ENCODE measurements at regions not wholly inside any gene's neighbourhood (a gene's known extent, or its start where the extent isn't known, plus 50 kb on each side); places are given as distances from the start of the nearest gene placed in this dataset.

DNA sequence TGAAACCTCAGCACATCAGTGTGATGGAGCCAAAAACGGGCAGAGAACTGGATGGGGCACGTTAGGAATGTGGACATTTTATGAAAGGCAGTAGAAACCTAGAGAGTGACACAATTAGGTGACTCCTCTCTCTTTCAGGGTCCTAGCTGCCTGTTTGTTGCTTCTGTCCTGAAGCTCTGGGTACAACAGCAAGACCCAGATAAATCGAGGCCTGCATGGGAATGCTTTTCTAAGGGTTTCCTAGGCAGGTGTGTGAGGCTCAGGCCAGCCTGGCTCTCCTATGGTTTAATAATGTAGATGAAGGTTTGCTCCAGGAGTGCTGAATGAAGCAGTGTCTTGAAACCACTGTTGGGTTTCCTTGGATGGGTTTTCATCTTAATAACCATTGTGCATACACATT is 517.1 kb upstream of the RAB6C start:
- Histone ChIP-seq H3K27me3 (ENCODE audit: control insufficient read depth, insufficient read depth, low read length) (no peaks in the 10 kb centered on the region), H3K36me3 (ENCODE audit: control insufficient read depth, insufficient read depth, low read length) (no peaks in the 10 kb centered on the region), H3K9ac (ENCODE audit: low read depth, low read length) (no peak overlapping the region), H3K4me1 (ENCODE audit: control insufficient read depth, insufficient read depth, low read length) (no peaks in the 10 kb centered on the region), H3K9me3 (ENCODE audit: control insufficient read depth, insufficient read depth, low read length) (no peaks in the 10 kb centered on the region), H3K4me3 (ENCODE audit: low read depth, low read length) (no peak overlapping the region)

DNA sequence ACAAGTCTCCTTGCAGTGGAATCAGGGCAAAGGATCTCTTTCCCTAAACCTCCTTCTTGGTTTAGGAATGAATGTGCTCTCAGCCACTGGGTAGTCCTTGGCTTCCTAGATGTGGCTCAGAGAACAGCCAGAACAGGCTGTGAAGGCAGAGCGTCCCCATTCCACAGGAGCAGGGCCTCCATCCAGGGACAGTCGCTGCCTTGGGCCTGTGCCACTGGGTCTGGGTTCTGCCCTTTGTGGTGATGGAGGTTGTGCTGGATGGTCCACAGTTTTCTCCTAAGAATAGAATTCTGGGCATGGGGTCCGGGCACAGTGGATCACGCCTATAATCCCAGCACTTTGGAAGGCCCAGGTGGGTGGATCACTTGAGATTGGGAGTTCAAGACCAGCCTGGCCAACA is 516.5 kb upstream of the RAB6C start:
- Histone ChIP-seq H3K27me3 (ENCODE audit: control insufficient read depth, insufficient read depth, low read length) (no peaks in the 10 kb centered on the region), H3K36me3 (ENCODE audit: control insufficient read depth, insufficient read depth, low read length) (no peaks in the 10 kb centered on the region), H3K4me1 (ENCODE audit: control insufficient read depth, insufficient read depth, low read length) (no peaks in the 10 kb centered on the region), H3K4me3 (ENCODE audit: low read depth, low read length) (no peak overlapping the region), H3K9me3 (ENCODE audit: control insufficient read depth, insufficient read depth, low read length) (no peaks in the 10 kb centered on the region), H3K9ac (ENCODE audit: low read depth, low read length) (no peak overlapping the region)

DNA sequence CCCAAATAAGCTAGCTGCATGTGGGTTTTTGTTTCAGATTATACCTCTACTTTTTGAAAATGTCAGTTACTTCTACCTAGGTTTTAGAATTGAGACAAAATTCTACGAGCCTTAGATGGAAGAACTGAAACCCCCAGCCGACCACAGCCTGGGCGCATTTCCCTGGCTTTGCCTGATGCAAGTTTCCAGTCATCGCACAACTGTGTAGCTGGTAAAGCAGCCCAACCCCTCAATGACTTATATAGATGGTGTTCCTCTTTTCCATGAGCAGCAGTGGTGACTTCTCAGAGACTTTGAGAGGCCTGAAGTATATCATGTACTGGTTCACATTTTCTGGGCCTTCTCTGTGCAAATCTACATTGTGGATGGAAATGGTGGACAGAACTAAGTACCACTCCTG is 515.4 kb upstream of the RAB6C start:
- Histone ChIP-seq H3K36me3 (ENCODE audit: control insufficient read depth, insufficient read depth, low read length) (no peaks in the 10 kb centered on the region), H3K4me3 (ENCODE audit: low read depth, low read length) (no peak overlapping the region), H3K9ac (ENCODE audit: low read depth, low read length) (no peak overlapping the region), H3K27me3 (ENCODE audit: control insufficient read depth, insufficient read depth, low read length) (no peaks in the 10 kb centered on the region), H3K4me1 (ENCODE audit: control insufficient read depth, insufficient read depth, low read length) (no peaks in the 10 kb centered on the region), H3K9me3 (ENCODE audit: control insufficient read depth, insufficient read depth, low read length) (no peaks in the 10 kb centered on the region)

DNA sequence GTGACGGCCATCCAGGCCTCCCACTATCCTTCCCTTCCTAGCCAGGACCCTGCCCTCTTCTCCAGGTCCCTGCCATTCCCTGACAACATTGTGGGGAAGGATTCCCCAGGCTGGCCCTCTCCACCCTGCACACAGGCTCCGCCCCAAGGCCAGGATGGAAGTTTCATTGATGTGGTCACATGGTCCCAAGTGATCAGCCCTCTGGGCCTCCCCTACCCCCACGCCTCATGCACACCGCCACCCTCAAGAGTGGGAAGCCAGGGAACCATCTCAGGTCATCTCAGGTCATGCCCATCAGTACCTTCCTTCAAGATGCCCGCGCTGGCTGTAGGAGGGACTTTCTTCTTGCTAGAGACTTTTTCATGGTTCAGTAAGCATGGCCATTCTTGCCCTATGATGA is 514.8 kb upstream of the RAB6C start:
- H3K4me1 ChIP-seq (ENCODE audit: control insufficient read depth, insufficient read depth, low read length) = no peaks in the 10 kb centered on the region
- H3K36me3 ChIP-seq (ENCODE audit: control insufficient read depth, insufficient read depth, low read length) = no peaks in the 10 kb centered on the region
- H3K9me3 ChIP-seq (ENCODE audit: control insufficient read depth, insufficient read depth, low read length) = no peaks in the 10 kb centered on the region
- H3K27me3 ChIP-seq (ENCODE audit: control insufficient read depth, insufficient read depth, low read length) = no peaks in the 10 kb centered on the region
- H3K4me3 ChIP-seq (ENCODE audit: low read depth, low read length) = no peak overlapping the region
- no peak overlapping the region for H3K9ac ChIP-seq (ENCODE audit: low read depth, low read length)

DNA sequence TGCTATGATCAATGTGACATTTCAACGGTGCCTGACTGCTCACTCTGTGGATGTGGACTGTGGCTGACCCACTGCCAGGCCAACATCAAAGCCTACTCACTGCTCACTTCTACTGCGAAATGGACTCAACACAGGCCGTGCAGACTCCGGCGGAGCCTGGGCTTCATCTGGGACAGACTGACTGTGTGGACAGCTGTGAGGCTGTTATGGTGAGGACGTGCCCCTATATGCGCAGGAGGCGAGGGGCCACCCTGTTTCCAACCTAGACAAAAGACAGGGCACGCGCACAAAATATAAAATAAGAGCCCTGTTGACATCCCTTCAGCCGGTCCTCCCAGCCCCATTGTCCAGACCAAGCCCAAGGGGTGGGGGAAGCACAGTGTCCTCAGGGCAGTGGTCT is 514.4 kb upstream of the RAB6C start:
- H3K36me3 ChIP-seq (ENCODE audit: control insufficient read depth, insufficient read depth, low read length) = no peaks in the 10 kb centered on the region
- no peaks in the 10 kb centered on the region for H3K27me3 ChIP-seq (ENCODE audit: control insufficient read depth, insufficient read depth, low read length)
- H3K9me3 ChIP-seq (ENCODE audit: control insufficient read depth, insufficient read depth, low read length) = no peaks in the 10 kb centered on the region
- H3K9ac ChIP-seq (ENCODE audit: low read depth, low read length) = no peak overlapping the region
- no peaks in the 10 kb centered on the region for H3K4me1 ChIP-seq (ENCODE audit: control insufficient read depth, insufficient read depth, low read length)
- H3K4me3 ChIP-seq (ENCODE audit: low read depth, low read length) = no peak overlapping the region

DNA sequence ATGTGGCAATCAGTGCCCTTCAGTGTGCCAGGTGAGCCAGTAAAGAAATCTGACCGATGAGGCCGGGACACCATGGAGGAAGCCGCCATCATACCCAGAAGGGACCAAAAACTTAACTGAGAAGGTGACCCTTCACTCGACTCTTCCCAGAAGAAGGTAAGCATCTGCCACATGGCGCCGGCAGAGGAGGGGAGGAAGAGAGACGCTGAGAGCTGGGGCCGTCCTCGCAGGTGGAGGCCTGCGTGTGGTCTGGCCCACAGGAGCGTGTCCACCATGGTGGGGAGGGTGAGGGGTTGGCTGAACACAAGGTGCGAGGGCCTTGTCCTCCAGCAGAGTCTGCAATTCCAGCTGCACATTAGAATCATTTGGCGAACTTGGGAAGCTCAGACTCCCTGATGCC is 513.1 kb upstream of the RAB6C start:
- Histone ChIP-seq H3K9me3 (ENCODE audit: control insufficient read depth, insufficient read depth, low read length) (no peaks in the 10 kb centered on the region), H3K4me1 (ENCODE audit: control insufficient read depth, insufficient read depth, low read length) (no peaks in the 10 kb centered on the region), H3K9ac (ENCODE audit: low read depth, low read length) (no peak overlapping the region), H3K4me3 (ENCODE audit: low read depth, low read length) (no peak overlapping the region), H3K27me3 (ENCODE audit: control insufficient read depth, insufficient read depth, low read length) (no peaks in the 10 kb centered on the region), H3K36me3 (ENCODE audit: control insufficient read depth, insufficient read depth, low read length) (no peaks in the 10 kb centered on the region)

DNA sequence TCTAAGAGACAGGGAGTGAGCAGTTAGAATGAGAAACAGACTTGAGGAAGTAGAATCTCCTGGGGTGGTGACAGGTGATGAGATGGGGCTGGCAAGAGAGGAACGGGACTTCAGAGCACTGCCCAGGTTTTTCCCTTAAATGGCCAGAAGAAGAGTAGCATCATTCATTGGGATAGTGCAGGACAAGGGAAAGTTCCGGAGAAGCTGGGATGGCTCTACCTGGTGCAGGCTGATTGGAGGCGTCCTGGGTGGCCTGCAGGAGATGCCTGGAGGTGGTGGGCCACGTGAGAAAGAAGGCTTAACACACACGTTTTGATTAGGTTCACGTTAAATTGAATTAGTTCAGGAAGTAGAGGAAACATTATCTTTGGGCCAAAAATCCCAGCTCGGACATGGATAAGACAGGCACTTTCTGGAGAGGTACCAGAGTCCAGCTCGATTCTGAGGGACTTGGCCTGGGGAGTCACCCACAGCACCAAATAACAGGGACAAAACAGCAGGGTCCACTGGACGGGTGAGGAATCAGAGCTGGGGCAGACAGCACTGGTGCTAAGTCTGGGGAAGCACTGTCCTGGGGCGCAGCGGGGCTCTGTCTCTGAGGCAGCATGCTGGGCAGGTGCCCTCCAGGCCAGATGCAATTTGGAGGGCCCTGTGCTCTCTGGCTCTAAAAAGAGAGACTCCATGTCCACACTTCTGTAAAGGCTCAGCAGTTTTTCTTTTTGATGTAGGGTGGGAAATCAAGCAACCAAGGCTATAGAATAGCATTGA is 512.3 kb upstream of the RAB6C start:
- no peak overlapping the region for H3K4me3 ChIP-seq (ENCODE audit: low read depth, low read length)
- no peaks in the 10 kb centered on the region for H3K9me3 ChIP-seq (ENCODE audit: control insufficient read depth, insufficient read depth, low read length)
- H3K9ac ChIP-seq (ENCODE audit: low read depth, low read length) = no peak overlapping the region
- no peaks in the 10 kb centered on the region for H3K4me1 ChIP-seq (ENCODE audit: control insufficient read depth, insufficient read depth, low read length)
- H3K36me3 ChIP-seq (ENCODE audit: control insufficient read depth, insufficient read depth, low read length) = no peaks in the 10 kb centered on the region
- no peaks in the 10 kb centered on the region for H3K27me3 ChIP-seq (ENCODE audit: control insufficient read depth, insufficient read depth, low read length)

DNA sequence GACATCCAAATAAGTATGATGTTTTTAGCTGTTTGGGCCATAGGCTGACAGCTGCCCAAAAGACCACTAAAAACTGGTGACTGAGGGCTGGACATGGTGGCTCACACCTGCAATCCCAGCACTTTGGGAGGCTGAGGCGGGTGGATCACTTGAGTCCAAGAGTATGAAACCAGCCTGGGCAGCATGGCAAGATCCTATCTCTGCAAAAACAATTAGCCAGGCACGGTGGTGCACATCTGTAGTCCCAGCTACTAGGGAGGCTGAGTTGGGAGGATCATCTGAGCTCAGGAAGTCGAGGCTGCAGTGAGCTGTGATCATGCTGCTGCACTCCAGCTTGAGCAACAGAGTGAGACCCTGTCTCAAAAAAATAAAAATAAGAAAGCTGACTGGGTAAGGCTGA is 511.5 kb upstream of the RAB6C start:
- H3K4me1 ChIP-seq (ENCODE audit: control insufficient read depth, insufficient read depth, low read length) = no peaks in the 10 kb centered on the region
- H3K27me3 ChIP-seq (ENCODE audit: control insufficient read depth, insufficient read depth, low read length) = no peaks in the 10 kb centered on the region

DNA sequence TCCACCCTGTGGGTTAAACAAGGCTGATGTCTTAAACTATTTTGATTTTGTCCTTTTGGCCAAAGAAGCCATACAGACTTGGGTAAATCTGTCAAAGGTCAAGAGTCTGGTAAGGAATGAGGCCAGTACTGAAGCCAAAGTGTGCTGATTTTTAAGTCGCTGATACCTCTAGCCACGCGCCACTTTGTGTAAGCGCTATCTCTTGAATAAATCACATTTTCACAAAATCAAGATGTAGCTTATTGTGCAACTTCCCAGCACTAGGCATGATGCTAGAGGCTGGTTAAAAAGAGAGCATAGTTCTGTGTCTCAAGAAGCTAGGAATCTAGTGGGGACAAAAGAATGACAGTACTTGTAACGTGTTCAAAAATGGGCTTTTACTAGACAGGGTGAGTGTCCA is 510.6 kb upstream of the RAB6C start:
- H3K9me3 ChIP-seq (ENCODE audit: control insufficient read depth, insufficient read depth, low read length) = no peaks in the 10 kb centered on the region
- no peak overlapping the region for H3K9ac ChIP-seq (ENCODE audit: low read depth, low read length)
- H3K27me3 ChIP-seq (ENCODE audit: control insufficient read depth, insufficient read depth, low read length) = no peaks in the 10 kb centered on the region
- no peak overlapping the region for H3K4me3 ChIP-seq (ENCODE audit: low read depth, low read length)
- no peaks in the 10 kb centered on the region for H3K36me3 ChIP-seq (ENCODE audit: control insufficient read depth, insufficient read depth, low read length)
- H3K4me1 ChIP-seq (ENCODE audit: control insufficient read depth, insufficient read depth, low read length) = no peaks in the 10 kb centered on the region

More for the DNA sequence above, 511.5 kb upstream of the RAB6C start:
- no peaks in the 10 kb centered on the region for H3K36me3 ChIP-seq (ENCODE audit: control insufficient read depth, insufficient read depth, low read length)
- H3K9ac ChIP-seq (ENCODE audit: low read depth, low read length) = no peak overlapping the region
- H3K9me3 ChIP-seq (ENCODE audit: control insufficient read depth, insufficient read depth, low read length) = no peaks in the 10 kb centered on the region
- no peak overlapping the region for H3K4me3 ChIP-seq (ENCODE audit: low read depth, low read length)

DNA sequence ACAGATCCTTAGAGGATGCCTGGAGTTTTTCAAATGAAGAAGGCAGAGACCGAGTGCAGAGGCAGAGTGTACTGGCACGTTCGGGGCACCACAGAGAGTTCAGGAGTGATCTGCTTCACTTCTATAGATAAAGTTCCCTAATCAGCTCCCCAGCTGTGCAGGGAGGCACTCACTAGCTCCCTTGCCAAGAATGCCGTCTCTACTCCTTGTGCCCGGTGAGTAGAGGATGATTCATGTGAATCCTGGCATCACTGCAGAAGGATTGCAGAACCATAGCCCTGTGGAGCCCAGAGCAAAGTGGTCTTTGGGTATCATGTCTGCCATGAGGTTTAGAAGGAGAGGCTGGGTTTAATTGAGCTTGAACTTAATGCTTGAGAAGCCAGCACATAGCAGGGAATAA is 510.1 kb upstream of the RAB6C start:
- Histone ChIP-seq H3K36me3 (ENCODE audit: control insufficient read depth, insufficient read depth, low read length) (no peaks in the 10 kb centered on the region), H3K4me1 (ENCODE audit: control insufficient read depth, insufficient read depth, low read length) (no peaks in the 10 kb centered on the region), H3K9me3 (ENCODE audit: control insufficient read depth, insufficient read depth, low read length) (no peaks in the 10 kb centered on the region), H3K27me3 (ENCODE audit: control insufficient read depth, insufficient read depth, low read length) (no peaks in the 10 kb centered on the region), H3K9ac (ENCODE audit: low read depth, low read length) (no peak overlapping the region), H3K4me3 (ENCODE audit: low read depth, low read length) (no peak overlapping the region)

DNA sequence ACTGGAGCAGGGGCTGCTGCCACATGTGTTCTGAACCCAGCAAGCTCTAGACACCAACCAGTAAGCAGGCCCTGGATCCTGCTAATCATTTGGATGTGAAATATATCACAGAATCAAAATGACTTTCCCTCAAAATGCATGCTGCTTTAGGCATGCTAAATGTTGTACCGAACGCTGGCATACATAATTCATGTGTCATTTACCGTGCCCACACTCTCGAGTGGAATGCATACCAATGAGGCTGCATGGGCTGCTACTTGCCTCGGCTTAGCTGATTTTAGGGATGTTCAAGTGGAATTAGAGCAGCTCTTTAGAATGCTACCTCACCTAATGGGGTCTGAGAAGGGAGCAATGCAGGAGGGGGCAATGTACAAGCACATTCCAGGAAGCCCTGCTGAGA is 509.6 kb upstream of the RAB6C start:
- no peak overlapping the region for H3K4me3 ChIP-seq (ENCODE audit: low read depth, low read length)
- H3K4me1 ChIP-seq (ENCODE audit: control insufficient read depth, insufficient read depth, low read length) = no peaks in the 10 kb centered on the region
- H3K27me3 ChIP-seq (ENCODE audit: control insufficient read depth, insufficient read depth, low read length) = no peaks in the 10 kb centered on the region
- no peak overlapping the region for H3K9ac ChIP-seq (ENCODE audit: low read depth, low read length)
- no peaks in the 10 kb centered on the region for H3K36me3 ChIP-seq (ENCODE audit: control insufficient read depth, insufficient read depth, low read length)
- H3K9me3 ChIP-seq (ENCODE audit: control insufficient read depth, insufficient read depth, low read length) = no peaks in the 10 kb centered on the region

DNA sequence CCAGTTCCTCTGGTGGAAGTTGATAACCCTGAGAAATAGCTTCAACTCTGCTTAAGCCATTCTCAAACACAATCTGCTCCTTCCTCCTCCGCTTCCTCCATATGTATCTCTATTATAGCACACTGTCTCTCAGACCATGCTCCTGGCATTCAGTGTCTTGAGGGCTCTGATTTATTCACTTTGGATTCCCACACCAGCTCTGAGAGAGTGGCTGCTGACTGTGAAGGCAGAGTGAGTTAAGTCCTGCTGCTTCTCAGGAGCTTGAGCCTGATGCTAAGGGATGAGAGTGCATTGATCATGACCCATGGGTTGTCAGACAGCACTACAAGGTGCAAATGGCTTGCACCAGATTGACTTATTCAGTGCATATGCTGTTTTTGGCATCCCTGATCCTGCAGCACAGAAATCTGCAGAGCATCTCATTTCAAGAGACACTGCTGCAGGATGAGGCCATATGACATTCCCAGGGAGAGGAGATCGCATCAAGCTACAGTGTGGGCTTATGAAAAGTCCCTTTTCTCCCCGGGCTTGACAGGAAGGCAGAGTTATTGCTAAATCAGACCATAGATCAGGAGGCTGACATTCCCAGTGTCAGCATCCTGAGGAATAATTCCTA is 500.5 kb upstream of the RAB6C start:
- Histone ChIP-seq H3K9ac (ENCODE audit: low read depth, low read length) (no peak overlapping the region), H3K27me3 (ENCODE audit: control insufficient read depth, insufficient read depth, low read length) (no peaks in the 10 kb centered on the region), H3K9me3 (ENCODE audit: control insufficient read depth, insufficient read depth, low read length) (no peaks in the 10 kb centered on the region), H3K36me3 (ENCODE audit: control insufficient read depth, insufficient read depth, low read length) (no peaks in the 10 kb centered on the region), H3K4me3 (ENCODE audit: low read depth, low read length) (no peak overlapping the region), H3K4me1 (ENCODE audit: control insufficient read depth, insufficient read depth, low read length) (peaks cover 2% of the 10 kb centered on the region)
